IMR-90 (cell line): ENCODE measurements at regions not wholly inside any gene's neighbourhood (a gene's known extent, or its start where the extent isn't known, plus 50 kb on each side); places are given as distances from the start of the nearest gene placed in this dataset.

Experiments
- ATAC-seq: fragments of 200-7000 bp; cut with Tn5 transposase; 2 replicates; pipeline ENCODE4 v1.9.1; 2020; ENCODE audit warnings: low read depth, mild to moderate bottlenecking, moderate library complexity
- BruUV-seq: library from RNA; stranded (reverse); fragments of 400-500 nt; replicated peaks from 2 replicates; lab custom pipeline; 2021; lab: Mats Ljungman, UMichigan
- CTCF ChIA-PET: fragments of 300-600 bp; formaldehyde crosslinking; extraction: SDS; loops from one replicate; lab custom pipeline; 2021; ENCODE audit warnings: antibody characterized with exemption; lab: Yijun Ruan, JAX
- POLR2A ChIA-PET: fragments of 300-600 bp; sonication (Branson Sonifier 250); formaldehyde crosslinking; loops from one replicate; lab custom pipeline; 2022; ENCODE audit warnings: antibody characterized with exemption; ENCODE audit not compliant: unreplicated experiment; lab: Charles Lee
- DNase-seq: peaks from one replicate; pipeline ENCODE4 v3.0.0; 2013
- H2AFZ ChIP-seq: replicated peaks from 2 replicates; pipeline ENCODE3; 2013; ENCODE audit warnings: low read length, mild to moderate bottlenecking; ENCODE audit not compliant: poor library complexity
- H2AK5ac ChIP-seq: 2 replicates; pipeline ENCODE4 v1.6.1; 2013; ENCODE audit warnings: low read depth, low read length, inconsistent platforms
- H2AK9ac ChIP-seq: replicated peaks from 2 replicates; pipeline ENCODE3; 2013; ENCODE audit warnings: mild to moderate bottlenecking, low read depth, low read length, moderate library complexity; ENCODE audit not compliant: poor library complexity
- H2BK120ac ChIP-seq: 2 replicates; pipeline ENCODE4 v1.6.1; 2013; ENCODE audit warnings: low read depth, low read length, inconsistent platforms
- H2BK15ac ChIP-seq: 3 replicates; pipeline ENCODE4 v1.6.1; 2013; ENCODE audit warnings: low read depth, low read length, inconsistent platforms
- H2BK20ac ChIP-seq: 2 replicates; pipeline ENCODE4 v1.6.1; 2013; ENCODE audit warnings: low read depth, mild to moderate bottlenecking, inconsistent platforms, low read length, moderate library complexity
- H2BK5ac ChIP-seq: 2 replicates; pipeline ENCODE4 v1.6.1; 2013; ENCODE audit warnings: mild to moderate bottlenecking, low read depth, low read length, inconsistent platforms; ENCODE audit not compliant: poor library complexity, severe bottlenecking
- H3K14ac ChIP-seq: replicated peaks from 2 replicates; pipeline ENCODE4 v1.6.1; 2013; ENCODE audit warnings: low read depth, low read length, inconsistent platforms
- H3K18ac ChIP-seq: 2 replicates; pipeline ENCODE4 v1.6.1; 2013; ENCODE audit warnings: low read depth, low read length, control low read depth
- H3K23ac ChIP-seq: 2 replicates; pipeline ENCODE4 v1.6.1; 2013; ENCODE audit warnings: low read depth, low read length, inconsistent platforms
- H3K27ac ChIP-seq: 2 replicates; pipeline ENCODE4 v1.5.1; 2013; ENCODE audit warnings: mild to moderate bottlenecking, control low read depth, low read length; ENCODE audit not compliant: insufficient read depth
- H3K27me3 ChIP-seq: 2 replicates; pipeline ENCODE4 v1.6.1; 2013; ENCODE audit warnings: low read length; ENCODE audit not compliant: control insufficient read depth, insufficient read depth
- H3K36me3 ChIP-seq: 2 replicates; pipeline ENCODE4 v1.6.1; 2013; ENCODE audit warnings: low read length, mixed read lengths; ENCODE audit not compliant: control insufficient read depth, insufficient read depth
- H3K4ac ChIP-seq: 2 replicates; pipeline ENCODE4 v1.6.1; 2013; ENCODE audit warnings: low read depth, low read length, inconsistent platforms
- H3K4me1 ChIP-seq: 2 replicates; pipeline ENCODE4 v1.6.1; 2013; ENCODE audit warnings: low read length, mixed read lengths; ENCODE audit not compliant: control insufficient read depth, insufficient read depth
- H3K4me2 ChIP-seq: 2 replicates; pipeline ENCODE4 v1.6.1; 2013; ENCODE audit warnings: low read depth, mild to moderate bottlenecking, control low read depth, low read length, moderate library complexity
- H3K4me3 ChIP-seq: 2 replicates; pipeline ENCODE4 v1.5.1; 2013; ENCODE audit warnings: low read depth, mild to moderate bottlenecking, control low read depth, low read length, moderate library complexity; ENCODE audit not compliant: insufficient read depth
- H3K56ac ChIP-seq: 2 replicates; pipeline ENCODE4 v1.6.1; 2013; ENCODE audit warnings: low read length, inconsistent platforms; ENCODE audit not compliant: insufficient read depth; ENCODE audit errors: extremely low read depth
- H3K79me1 ChIP-seq, 2 experiments: 2 replicates each; pipeline ENCODE4 v1.6.1; 2013; ENCODE audit warnings: low read length in 2 of 2, inconsistent platforms in 1 of 2, low read depth in 1 of 2
- H3K9ac ChIP-seq: 2 replicates; pipeline ENCODE4 v1.6.1; 2013; ENCODE audit warnings: low read depth, low read length, control low read depth
- H3K9me1 ChIP-seq: 2 replicates; pipeline ENCODE4 v1.6.1; 2013; ENCODE audit warnings: low read length, inconsistent platforms; ENCODE audit not compliant: insufficient read depth
- H3K9me3 ChIP-seq: 2 replicates; pipeline ENCODE4 v1.6.1; 2013; ENCODE audit warnings: low read length; ENCODE audit not compliant: control insufficient read depth, insufficient read depth
- H4K20me1 ChIP-seq: 2 replicates; pipeline ENCODE4 v1.6.1; 2013; ENCODE audit warnings: low read length, inconsistent platforms; ENCODE audit not compliant: insufficient read depth
- H4K5ac ChIP-seq: 2 replicates; pipeline ENCODE4 v1.6.1; 2013; ENCODE audit warnings: mild to moderate bottlenecking, low read depth, low read length, control low read depth
- H4K8ac ChIP-seq, 2 experiments: 2 replicates each; pipeline ENCODE4 v1.6.1; 2013; ENCODE audit warnings: low read depth in 2 of 2, low read length in 2 of 2, control low read depth in 1 of 2, inconsistent platforms in 1 of 2
- H4K91ac ChIP-seq: 2 replicates; pipeline ENCODE4 v1.6.1; 2013; ENCODE audit warnings: low read depth, low read length, inconsistent platforms; ENCODE audit not compliant: insufficient read depth
- BHLHE40 ChIP-seq: fragments of 150-350 bp; IDR thresholded peaks from 2 replicates; pipeline ENCODE4 v1.6.1; 2016; ENCODE audit warnings: mild to moderate bottlenecking, low read depth, low read length
- CEBPB ChIP-seq: IDR thresholded peaks from 2 replicates; pipeline ENCODE4 v1.6.1; 2012; ENCODE audit warnings: low read depth, low read length, improper control_type of control experiment
- CHD1 ChIP-seq: IDR thresholded peaks from 2 replicates; pipeline ENCODE4 v1.6.1; 2012; ENCODE audit warnings: low read depth, low read length, improper control_type of control experiment
- FOS ChIP-seq: fragments of 150-350 bp; IDR thresholded peaks from 2 replicates; pipeline ENCODE4 v1.6.1; 2016; ENCODE audit warnings: low read depth, low read length
- MAFK ChIP-seq: IDR thresholded peaks from 2 replicates; pipeline ENCODE4 v1.6.1; 2012; ENCODE audit warnings: low read depth, low read length, improper control_type of control experiment
- MAZ ChIP-seq: IDR thresholded peaks from 2 replicates; pipeline ENCODE4 v1.6.1; 2012; ENCODE audit warnings: low read depth, mild to moderate bottlenecking, low read length, improper control_type of control experiment, moderate library complexity, borderline replicate concordance
- MXI1 ChIP-seq: IDR thresholded peaks from 2 replicates; pipeline ENCODE4 v1.6.1; 2012; ENCODE audit warnings: low read depth, mild to moderate bottlenecking, low read length, moderate library complexity, borderline replicate concordance
- POLR2A ChIP-seq: IDR thresholded peaks from 2 replicates; pipeline ENCODE4 v1.6.1; 2012; ENCODE audit warnings: mild to moderate bottlenecking, low read depth, low read length
- RAD21 ChIP-seq: IDR thresholded peaks from 2 replicates; pipeline ENCODE4 v1.6.1; 2012; ENCODE audit warnings: low read length, improper control_type of control experiment
- RFX5 ChIP-seq: IDR thresholded peaks from 2 replicates; pipeline ENCODE4 v1.8.0; 2012; ENCODE audit warnings: low read depth, mild to moderate bottlenecking, low read length, moderate library complexity
- SMC3 ChIP-seq: fragments of 150-350 bp; IDR thresholded peaks from 2 replicates; pipeline ENCODE4 v1.6.1; 2016; ENCODE audit warnings: low read depth, mild to moderate bottlenecking, antibody characterized with exemption, low read length, moderate library complexity
- WGBS, 2 experiments: methylation state at CpG; one replicate each; pipeline versions ENCODE4 v1.1.5 to v1.1.7; 2013; ENCODE audit warnings: missing lambda C conversion rate in 2 of 2; ENCODE audit not compliant: insufficient read length in 1 of 2; ENCODE audit errors: extremely low coverage in 2 of 2; 5-methylcytosine and 5-hydroxymethylcytosine counted together
- dilution Hi-C: fragments of 300-500 bp; cut with HindIII; formaldehyde crosslinking; loops from one replicate; pipeline ENCODE4 v1.14.3; 2018; ENCODE audit warnings: low sequenced_read_pairs; ENCODE audit not compliant: unreplicated experiment
- in situ Hi-C: fragments of 300-500 bp; cut with MboI; formaldehyde crosslinking; loops from 3 replicates; pipeline ENCODE4 v1.14.3; 2019; ENCODE audit warnings: low sequenced_read_pairs, inconsistent platforms, mixed read lengths
- intact Hi-C: fragments of 100-400 bp; cut with micrococcal nuclease; formaldehyde crosslinking; loops from 2 replicates; pipeline ENCODE4 v1.10.0; 2022
- TF ChIP-seq, protein P1 (sequence below): fragments of 150-350 bp; IDR thresholded peaks from 2 replicates; pipeline ENCODE4 v1.6.1; 2016; ENCODE audit warnings: low read depth, mild to moderate bottlenecking, low read length, moderate library complexity, borderline replicate concordance
- TF ChIP-seq, protein P2 (sequence below): conservative IDR thresholded peaks from 2 replicates; pipeline ENCODE4 v1.5.1; 2012; ENCODE audit warnings: mild to moderate bottlenecking, low read depth, low read length, improper control_type of control experiment
- TF ChIP-seq, protein P3 (sequence below): fragments of 150-350 bp; IDR thresholded peaks from 2 replicates; pipeline ENCODE4 v1.6.1; 2017; ENCODE audit warnings: mild to moderate bottlenecking, antibody characterized with exemption, low read length, low read depth

DNA sequence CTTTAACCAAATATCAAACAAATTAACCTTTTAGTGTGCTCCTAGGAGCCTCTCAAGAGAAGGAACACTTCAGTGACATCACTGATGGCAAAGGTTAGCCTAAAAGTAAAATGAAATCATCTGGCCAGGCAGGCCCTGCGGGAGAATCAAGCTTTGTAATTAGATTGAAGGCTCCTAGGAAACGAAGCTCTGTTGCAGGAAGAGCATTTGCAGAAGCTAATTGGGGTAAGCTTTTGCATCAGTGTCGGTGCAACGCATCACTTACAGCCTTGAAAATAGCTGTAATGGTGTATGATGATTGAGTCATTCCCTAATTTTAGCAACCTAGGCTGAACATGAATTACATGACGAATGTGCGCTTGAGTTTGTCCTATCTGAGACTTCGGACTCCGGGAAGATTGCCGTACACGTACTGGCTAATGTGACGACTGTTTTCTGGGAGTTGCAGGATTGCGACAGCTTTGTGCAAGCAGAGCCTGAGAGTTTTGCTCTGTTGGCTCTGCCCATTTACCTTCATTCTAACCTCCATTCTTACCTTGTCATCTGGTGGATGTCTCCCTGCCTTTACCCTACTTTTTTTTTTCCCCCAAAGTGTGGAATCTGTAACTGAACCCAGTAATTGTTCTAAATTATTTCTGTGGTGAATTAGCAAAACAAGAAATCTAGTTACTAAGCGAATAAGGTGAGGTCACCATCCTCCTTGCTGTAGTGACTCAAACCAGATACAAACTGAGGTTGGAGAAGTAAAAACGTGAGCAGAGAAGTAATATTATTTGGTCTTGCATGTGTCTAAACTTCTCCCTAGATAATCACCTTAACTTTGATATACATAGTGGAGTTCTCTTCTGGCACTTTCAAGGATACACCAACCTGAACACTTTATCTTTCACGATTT, 675.9 kb upstream of the CITED2 start:
- Histone ChIP-seq H4K5ac (peak overlapping the region; percentile 70), H3K56ac (peak overlapping the region; percentile 73; the same call in 1 of the 2 replicates), H3K27me3 (no peaks in the 10 kb centered on the region), H3K4me1 (peaks cover 12% of the 10 kb centered on the region), H2BK20ac (peak overlapping the region; percentile 97), H4K20me1 (no peaks in the 10 kb centered on the region), H3K4me3 (no peak overlapping the region), H3K4me2 (no peak overlapping the region), H3K36me3 (no peaks in the 10 kb centered on the region), H3K9me3 (no peaks in the 10 kb centered on the region), H4K91ac (peak overlapping the region; percentile 95), H2BK15ac (peak overlapping the region; percentile 80; the same call in 2 of the 3 replicates), H3K14ac (peak overlapping the region; percentile 81), H2BK120ac (peak overlapping the region; percentile 97), H3K23ac (peak overlapping the region; percentile 49; the same call in 1 of the 2 replicates), H3K79me1 (no peaks in the 10 kb centered on the region; a peak in 1 of 4 replicates), H2BK5ac (peak overlapping the region; percentile 99), H2AK5ac (peak overlapping the region; percentile 91), H3K27ac (peak overlapping the region; percentile 52; the same call in 1 of the 2 replicates), H3K9ac (no peak overlapping the region), H3K18ac (peak overlapping the region; percentile 80; the same call in 1 of the 2 replicates), H4K8ac (peak overlapping the region; percentile 89 to 94), H2AFZ (no peak overlapping the region), H3K4ac (peak overlapping the region; percentile 86), H3K9me1 (peaks cover 4% of the 10 kb centered on the region), H2AK9ac (peak overlapping the region; percentile 74)
- dilution Hi-C loops, result no loop called here
- CTCF ChIA-PET, result no interaction called here
- 86% methylated on average over 5 of the region's 15 CpGs; no CpG with 5 or more reads in 1 of the 2 experiments for WGBS, 2 experiments
- BruUV-seq, result no TSS peak
- in situ Hi-C loops, result loop anchor here (10.0 kb wide), 1 partner anchor 456 kb away; no protein-coding TSS in a partner anchor
- intact Hi-C loops, result loop anchor here (2.0 to 10.0 kb wide), 7 partner anchors 70 to 872 kb away; no protein-coding TSS in a partner anchor
- no peak for ATAC-seq
- POLR2A ChIA-PET, result no interaction called here
- peak; percentile 72 for DNase-seq
- TF ChIP-seq POLR2A (no peak), MAFK (no peak), MAZ (no peak), SMC3 (no peak), RAD21 (no peak), CEBPB (peak; percentile 71), FOS (no peak), RFX5 (no peak), BHLHE40 (peak; percentile 81), MXI1 (no peak), CHD1 (no peak)
- TF ChIP-seq, protein P1, sequence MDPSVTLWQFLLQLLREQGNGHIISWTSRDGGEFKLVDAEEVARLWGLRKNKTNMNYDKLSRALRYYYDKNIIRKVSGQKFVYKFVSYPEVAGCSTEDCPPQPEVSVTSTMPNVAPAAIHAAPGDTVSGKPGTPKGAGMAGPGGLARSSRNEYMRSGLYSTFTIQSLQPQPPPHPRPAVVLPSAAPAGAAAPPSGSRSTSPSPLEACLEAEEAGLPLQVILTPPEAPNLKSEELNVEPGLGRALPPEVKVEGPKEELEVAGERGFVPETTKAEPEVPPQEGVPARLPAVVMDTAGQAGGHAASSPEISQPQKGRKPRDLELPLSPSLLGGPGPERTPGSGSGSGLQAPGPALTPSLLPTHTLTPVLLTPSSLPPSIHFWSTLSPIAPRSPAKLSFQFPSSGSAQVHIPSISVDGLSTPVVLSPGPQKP, result no peak
- TF ChIP-seq, protein P2, sequence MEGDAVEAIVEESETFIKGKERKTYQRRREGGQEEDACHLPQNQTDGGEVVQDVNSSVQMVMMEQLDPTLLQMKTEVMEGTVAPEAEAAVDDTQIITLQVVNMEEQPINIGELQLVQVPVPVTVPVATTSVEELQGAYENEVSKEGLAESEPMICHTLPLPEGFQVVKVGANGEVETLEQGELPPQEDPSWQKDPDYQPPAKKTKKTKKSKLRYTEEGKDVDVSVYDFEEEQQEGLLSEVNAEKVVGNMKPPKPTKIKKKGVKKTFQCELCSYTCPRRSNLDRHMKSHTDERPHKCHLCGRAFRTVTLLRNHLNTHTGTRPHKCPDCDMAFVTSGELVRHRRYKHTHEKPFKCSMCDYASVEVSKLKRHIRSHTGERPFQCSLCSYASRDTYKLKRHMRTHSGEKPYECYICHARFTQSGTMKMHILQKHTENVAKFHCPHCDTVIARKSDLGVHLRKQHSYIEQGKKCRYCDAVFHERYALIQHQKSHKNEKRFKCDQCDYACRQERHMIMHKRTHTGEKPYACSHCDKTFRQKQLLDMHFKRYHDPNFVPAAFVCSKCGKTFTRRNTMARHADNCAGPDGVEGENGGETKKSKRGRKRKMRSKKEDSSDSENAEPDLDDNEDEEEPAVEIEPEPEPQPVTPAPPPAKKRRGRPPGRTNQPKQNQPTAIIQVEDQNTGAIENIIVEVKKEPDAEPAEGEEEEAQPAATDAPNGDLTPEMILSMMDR, result no peak
- TF ChIP-seq, protein P3, sequence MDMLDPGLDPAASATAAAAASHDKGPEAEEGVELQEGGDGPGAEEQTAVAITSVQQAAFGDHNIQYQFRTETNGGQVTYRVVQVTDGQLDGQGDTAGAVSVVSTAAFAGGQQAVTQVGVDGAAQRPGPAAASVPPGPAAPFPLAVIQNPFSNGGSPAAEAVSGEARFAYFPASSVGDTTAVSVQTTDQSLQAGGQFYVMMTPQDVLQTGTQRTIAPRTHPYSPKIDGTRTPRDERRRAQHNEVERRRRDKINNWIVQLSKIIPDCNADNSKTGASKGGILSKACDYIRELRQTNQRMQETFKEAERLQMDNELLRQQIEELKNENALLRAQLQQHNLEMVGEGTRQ, result no peak
